ENCODE measurements at regions not wholly inside any gene's neighbourhood (a gene's known extent, or its start where the extent isn't known, plus 50 kb on each side); places are given as distances from the start of the nearest gene placed in this dataset.

GRCh38 chr15:38148471-38148870 lies 104.2 kb upstream of the SPRED1 start:
- H3K27ac Mint-ChIP-seq = no peak overlapping the region
- no peaks in the 10 kb centered on the region for H3K36me3 Mint-ChIP-seq
- peaks cover 19% of the 10 kb centered on the region for H3K9me3 Mint-ChIP-seq (ENCODE audit: low read depth)
- H3K4me3 Mint-ChIP-seq = no peak overlapping the region
- no peaks in the 10 kb centered on the region for H3K4me1 Mint-ChIP-seq (ENCODE audit: low read depth)
- H3K27me3 Mint-ChIP-seq = peaks cover 4% of the 10 kb centered on the region

GRCh38 chr15:38149315-38149714 lies 103.3 kb upstream of the SPRED1 start:
- Mint-ChIP-seq H3K27ac (no peak overlapping the region), H3K9me3 (ENCODE audit: low read depth) (peaks cover 19% of the 10 kb centered on the region), H3K4me3 (no peak overlapping the region), H3K27me3 (peaks cover 4% of the 10 kb centered on the region), H3K36me3 (no peaks in the 10 kb centered on the region), H3K4me1 (ENCODE audit: low read depth) (no peaks in the 10 kb centered on the region)

- Mint-ChIP-seq H3K4me3 (no peak overlapping the region), H3K4me1 (ENCODE audit: low read depth) (no peaks in the 10 kb centered on the region)
Measured at GRCh38 chr15:38150148-38150547, 102.5 kb upstream of the SPRED1 start.

GRCh38 chr15:38150794-38151193 lies 101.8 kb upstream of the SPRED1 start:
- H3K9me3 Mint-ChIP-seq (ENCODE audit: low read depth) = peaks cover 19% of the 10 kb centered on the region
- no peak overlapping the region for H3K4me3 Mint-ChIP-seq
- no peaks in the 10 kb centered on the region for H3K4me1 Mint-ChIP-seq (ENCODE audit: low read depth)
- no peaks in the 10 kb centered on the region for H3K36me3 Mint-ChIP-seq
- peaks cover 4% of the 10 kb centered on the region for H3K27me3 Mint-ChIP-seq
- no peak overlapping the region for H3K27ac Mint-ChIP-seq

More at GRCh38 chr15:38150148-38150547, 102.5 kb upstream of the SPRED1 start:
- no peak overlapping the region for H3K27ac Mint-ChIP-seq
- peaks cover 19% of the 10 kb centered on the region for H3K9me3 Mint-ChIP-seq (ENCODE audit: low read depth)
- H3K27me3 Mint-ChIP-seq = peaks cover 4% of the 10 kb centered on the region
- no peaks in the 10 kb centered on the region for H3K36me3 Mint-ChIP-seq

- Mint-ChIP-seq H3K4me3 (no peak overlapping the region), H3K36me3 (no peaks in the 10 kb centered on the region), H3K4me1 (ENCODE audit: low read depth) (no peaks in the 10 kb centered on the region), H3K27ac (no peak overlapping the region), H3K27me3 (peaks cover 7% of the 10 kb centered on the region), H3K9me3 (ENCODE audit: low read depth) (peaks cover 19% of the 10 kb centered on the region)
Measured at GRCh38 chr15:38153781-38154180, 98.9 kb upstream of the SPRED1 start.

GRCh38 chr15:38154255-38154654 lies 98.4 kb upstream of the SPRED1 start:
- no peak overlapping the region for H3K27ac Mint-ChIP-seq
- H3K4me3 Mint-ChIP-seq = no peak overlapping the region
- H3K36me3 Mint-ChIP-seq = no peaks in the 10 kb centered on the region
- H3K27me3 Mint-ChIP-seq = peaks cover 7% of the 10 kb centered on the region
- peaks cover 15% of the 10 kb centered on the region for H3K9me3 Mint-ChIP-seq (ENCODE audit: low read depth)
- no peaks in the 10 kb centered on the region for H3K4me1 Mint-ChIP-seq (ENCODE audit: low read depth)

- no peak overlapping the region for H3K4me3 Mint-ChIP-seq
Measured at GRCh38 chr15:38154837-38155236, 97.8 kb upstream of the SPRED1 start.

GRCh38 chr15:38163658-38164057 lies 89.0 kb upstream of the SPRED1 start:
- Mint-ChIP-seq H3K36me3 (no peaks in the 10 kb centered on the region), H3K27me3 (peaks cover 5% of the 10 kb centered on the region), H3K4me3 (no peak overlapping the region), H3K9me3 (ENCODE audit: low read depth) (no peaks in the 10 kb centered on the region), H3K4me1 (ENCODE audit: low read depth) (no peaks in the 10 kb centered on the region), H3K27ac (no peak overlapping the region)

More at GRCh38 chr15:38154837-38155236, 97.8 kb upstream of the SPRED1 start:
- Mint-ChIP-seq H3K36me3 (no peaks in the 10 kb centered on the region), H3K9me3 (ENCODE audit: low read depth) (peaks cover 10% of the 10 kb centered on the region), H3K27ac (no peak overlapping the region), H3K4me1 (ENCODE audit: low read depth) (no peaks in the 10 kb centered on the region), H3K27me3 (peaks cover 8% of the 10 kb centered on the region)

- no peaks in the 10 kb centered on the region for H3K4me1 Mint-ChIP-seq (ENCODE audit: low read depth)
- H3K9me3 Mint-ChIP-seq (ENCODE audit: low read depth) = no peaks in the 10 kb centered on the region
- no peak overlapping the region for H3K27ac Mint-ChIP-seq
- H3K36me3 Mint-ChIP-seq = no peaks in the 10 kb centered on the region
- H3K4me3 Mint-ChIP-seq = no peak overlapping the region
- peaks cover 5% of the 10 kb centered on the region for H3K27me3 Mint-ChIP-seq
Measured at GRCh38 chr15:38164061-38164460, 88.6 kb upstream of the SPRED1 start.

GRCh38 chr15:38164507-38164906 lies 88.1 kb upstream of the SPRED1 start:
- Mint-ChIP-seq H3K27ac (no peak overlapping the region), H3K36me3 (no peaks in the 10 kb centered on the region), H3K4me1 (ENCODE audit: low read depth) (no peaks in the 10 kb centered on the region), H3K9me3 (ENCODE audit: low read depth) (no peaks in the 10 kb centered on the region), H3K27me3 (peaks cover 5% of the 10 kb centered on the region), H3K4me3 (no peak overlapping the region)

- Mint-ChIP-seq H3K36me3 (no peaks in the 10 kb centered on the region), H3K9me3 (ENCODE audit: low read depth) (peaks cover 3% of the 10 kb centered on the region), H3K4me3 (no peak overlapping the region), H3K27ac (no peak overlapping the region), H3K4me1 (ENCODE audit: low read depth) (no peaks in the 10 kb centered on the region), H3K27me3 (peaks cover 10% of the 10 kb centered on the region)
Measured at GRCh38 chr15:38168467-38169070, 84.1 kb upstream of the SPRED1 start.

- Mint-ChIP-seq H3K4me3 (no peak overlapping the region), H3K4me1 (ENCODE audit: low read depth) (no peaks in the 10 kb centered on the region), H3K36me3 (no peaks in the 10 kb centered on the region), H3K9me3 (ENCODE audit: low read depth) (peaks cover 3% of the 10 kb centered on the region), H3K27me3 (peaks cover 16% of the 10 kb centered on the region), H3K27ac (no peak overlapping the region)
Measured at GRCh38 chr15:38171973-38172372, 80.7 kb upstream of the SPRED1 start.

GRCh38 chr15:38174691-38175090 lies 77.9 kb upstream of the SPRED1 start:
- Mint-ChIP-seq H3K9me3 (ENCODE audit: low read depth) (peaks cover 3% of the 10 kb centered on the region), H3K27me3 (peaks cover 21% of the 10 kb centered on the region), H3K4me1 (ENCODE audit: low read depth) (no peaks in the 10 kb centered on the region), H3K4me3 (no peak overlapping the region), H3K36me3 (no peaks in the 10 kb centered on the region), H3K27ac (no peak overlapping the region)

- Mint-ChIP-seq H3K9me3 (ENCODE audit: low read depth) (no peaks in the 10 kb centered on the region), H3K4me3 (no peak overlapping the region), H3K36me3 (no peaks in the 10 kb centered on the region), H3K27me3 (peaks cover 21% of the 10 kb centered on the region), H3K4me1 (ENCODE audit: low read depth) (no peaks in the 10 kb centered on the region), H3K27ac (no peak overlapping the region)
Measured at GRCh38 chr15:38176155-38176554, 76.5 kb upstream of the SPRED1 start.

GRCh38 chr15:38176691-38177090 lies 75.9 kb upstream of the SPRED1 start:
- Mint-ChIP-seq H3K4me3 (no peak overlapping the region), H3K36me3 (no peaks in the 10 kb centered on the region), H3K27me3 (peaks cover 21% of the 10 kb centered on the region), H3K9me3 (ENCODE audit: low read depth) (no peaks in the 10 kb centered on the region), H3K27ac (no peak overlapping the region), H3K4me1 (ENCODE audit: low read depth) (no peaks in the 10 kb centered on the region)

- H3K36me3 Mint-ChIP-seq = no peaks in the 10 kb centered on the region
- H3K4me1 Mint-ChIP-seq (ENCODE audit: low read depth) = no peaks in the 10 kb centered on the region
- H3K9me3 Mint-ChIP-seq (ENCODE audit: low read depth) = no peaks in the 10 kb centered on the region
- H3K27me3 Mint-ChIP-seq = peaks cover 16% of the 10 kb centered on the region
- H3K27ac Mint-ChIP-seq = no peak overlapping the region
- H3K4me3 Mint-ChIP-seq = no peak overlapping the region
Measured at GRCh38 chr15:38182900-38183299, 69.7 kb upstream of the SPRED1 start.
